MM.1S (cell line): ENCODE measurements at regions not wholly inside any gene's neighbourhood (a gene's known extent, or its start where the extent isn't known, plus 50 kb on each side); places are given as distances from the start of the nearest gene placed in this dataset.

Experiments used
- DNase-seq: peaks from one replicate; pipeline ENCODE4 v3.0.0-alpha.2; 2015
- H2AFZ ChIP-seq: fragments of 300-600 bp; sonication (generic); 2 replicates; pipeline ENCODE4 v1.6.0; 2016; ENCODE audit warnings: antibody characterized with exemption, low read length
- H3F3A ChIP-seq: fragments of 300-600 bp; sonication (generic); 2 replicates; pipeline ENCODE4 v1.6.1; 2016; ENCODE audit warnings: mild to moderate bottlenecking, antibody characterized with exemption, low read length, moderate library complexity, mixed read lengths; ENCODE audit not compliant: insufficient read depth
- H3K27ac ChIP-seq: fragments of 300-600 bp; sonication (generic); 2 replicates; pipeline ENCODE4 v1.5.1; 2016; ENCODE audit warnings: mild to moderate bottlenecking, low read length
- H3K27me3 ChIP-seq: fragments of 300-600 bp; sonication (generic); replicated peaks from 2 replicates; pipeline ENCODE4 v1.6.0; 2016; ENCODE audit warnings: low read length; ENCODE audit not compliant: insufficient read depth
- H3K36me3 ChIP-seq: fragments of 300-600 bp; sonication (generic); replicated peaks from 2 replicates; pipeline ENCODE4 v1.6.1; 2016; ENCODE audit warnings: mild to moderate bottlenecking, low read length, mixed read lengths; ENCODE audit not compliant: insufficient read depth
- H3K4me1 ChIP-seq: fragments of 300-600 bp; sonication (generic); 2 replicates; pipeline ENCODE4 v1.6.1; 2016; ENCODE audit warnings: low read length, mixed read lengths
- H3K4me2 ChIP-seq: fragments of 300-600 bp; sonication (generic); 2 replicates; pipeline ENCODE4 v1.6.0; 2016; ENCODE audit warnings: low read depth, low read length
- H3K4me3 ChIP-seq: fragments of 300-600 bp; sonication (generic); 2 replicates; pipeline ENCODE4 v1.5.1; 2016; ENCODE audit warnings: low read length, mixed read lengths
- H3K79me2 ChIP-seq: fragments of 300-600 bp; sonication (generic); 2 replicates; pipeline ENCODE4 v1.6.1; 2016; ENCODE audit warnings: mixed run types, low read length, mixed read lengths
- H3K9ac ChIP-seq: fragments of 300-600 bp; sonication (generic); 2 replicates; pipeline ENCODE4 v1.6.1; 2016; ENCODE audit warnings: low read length, mixed read lengths
- H3K9me2 ChIP-seq: fragments of 300-600 bp; sonication (generic); replicated peaks from 2 replicates; pipeline ENCODE4 v1.6.1; 2016; ENCODE audit warnings: mild to moderate bottlenecking, low read length, mixed read lengths; ENCODE audit not compliant: insufficient read depth
- H3K9me3 ChIP-seq: fragments of 300-600 bp; sonication (generic); replicated peaks from 2 replicates; pipeline ENCODE4 v1.6.1; 2016; ENCODE audit warnings: mild to moderate bottlenecking, low read length, mixed read lengths; ENCODE audit not compliant: insufficient read depth
- H4K20me1 ChIP-seq: fragments of 300-600 bp; sonication (generic); 2 replicates; pipeline ENCODE4 v1.6.1; 2016; ENCODE audit warnings: mild to moderate bottlenecking, low read length, moderate library complexity, mixed read lengths; ENCODE audit not compliant: insufficient read depth
- CTCF ChIP-seq: fragments of 300-600 bp; sonication (generic); IDR thresholded peaks from 2 replicates; pipeline ENCODE4 v1.5.1; 2016; ENCODE audit warnings: antibody characterized with exemption, low read length, mixed read lengths
- EZH2 ChIP-seq: fragments of 300-600 bp; sonication (generic); optimal IDR thresholded peaks from 2 replicates; pipeline ENCODE3; 2017; ENCODE audit warnings: low read depth, mild to moderate bottlenecking, antibody characterized with exemption, low read length, mixed read lengths
- EZH2phosphoT487 ChIP-seq: fragments of 300-600 bp; sonication (generic); IDR thresholded peaks from 2 replicates; pipeline ENCODE4 v1.6.1; 2018; ENCODE audit warnings: antibody characterized with exemption, low read length

DNA sequence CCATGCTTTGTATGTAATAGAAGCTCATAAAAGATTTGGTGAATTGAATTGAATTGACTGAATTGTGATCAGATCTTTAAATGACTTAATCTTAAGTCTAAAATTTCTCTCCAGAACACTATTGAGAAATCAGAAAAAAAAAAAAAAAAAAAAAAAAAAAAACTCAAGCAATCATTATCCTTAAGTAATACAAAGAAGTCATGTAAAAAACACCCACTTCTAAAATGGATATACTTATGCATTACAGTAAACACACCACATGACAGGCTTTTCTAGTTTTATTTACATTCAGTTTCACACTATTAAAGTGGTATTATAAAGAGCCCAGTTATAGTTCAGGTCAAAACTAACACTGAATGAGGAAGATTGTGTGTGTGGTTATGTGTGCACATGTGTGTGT lies 84.9 kb upstream of the GLS start:
- Histone ChIP-seq H3K79me2 (no peaks in the 10 kb centered on the region), H3K27ac (no peak overlapping the region), H3K9me3 (no peaks in the 10 kb centered on the region), H3K9me2 (no peaks in the 10 kb centered on the region), H3K4me2 (no peak overlapping the region), H3K4me1 (no peaks in the 10 kb centered on the region), H3K9ac (no peak overlapping the region), H3F3A (no peaks in the 10 kb centered on the region), H3K4me3 (no peak overlapping the region), H3K27me3 (no peaks in the 10 kb centered on the region), H4K20me1 (no peaks in the 10 kb centered on the region), H2AFZ (no peak overlapping the region), H3K36me3 (no peaks in the 10 kb centered on the region)
- DNase-seq = no peak
- TF ChIP-seq CTCF (no peak), EZH2phosphoT487 (no peak), EZH2 (no peak)

DNA sequence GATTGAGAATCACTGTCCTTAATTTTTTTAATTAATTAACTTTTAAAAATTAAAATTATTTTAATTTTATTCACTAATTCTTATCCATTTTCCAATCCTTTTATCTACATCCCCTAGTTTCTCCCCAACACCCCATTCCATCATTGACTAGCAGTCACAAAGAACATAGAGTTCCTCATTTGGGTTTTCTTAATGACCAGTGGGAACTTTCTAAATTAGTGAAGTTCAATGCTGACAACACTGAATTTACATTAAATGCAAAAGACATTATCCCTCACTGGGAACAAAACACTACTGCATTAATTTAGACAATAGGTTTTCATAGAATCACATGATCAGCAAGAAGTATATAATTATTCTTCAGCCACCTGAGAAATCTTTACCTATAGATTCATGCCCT lies 80.6 kb upstream of the GLS start:
- TF ChIP-seq CTCF = no peak
- no peak for TF ChIP-seq EZH2
- TF ChIP-seq EZH2phosphoT487 = no peak
- Histone ChIP-seq H3K9me3 (no peaks in the 10 kb centered on the region), H3K27me3 (no peaks in the 10 kb centered on the region), H3K36me3 (no peaks in the 10 kb centered on the region), H3K4me1 (no peaks in the 10 kb centered on the region), H4K20me1 (no peaks in the 10 kb centered on the region), H3K9ac (no peak overlapping the region), H3K4me3 (no peak overlapping the region), H3K9me2 (no peaks in the 10 kb centered on the region), H3K27ac (no peak overlapping the region), H3K4me2 (no peak overlapping the region), H2AFZ (no peak overlapping the region), H3K79me2 (no peaks in the 10 kb centered on the region), H3F3A (no peaks in the 10 kb centered on the region)
- no peak for DNase-seq

DNA sequence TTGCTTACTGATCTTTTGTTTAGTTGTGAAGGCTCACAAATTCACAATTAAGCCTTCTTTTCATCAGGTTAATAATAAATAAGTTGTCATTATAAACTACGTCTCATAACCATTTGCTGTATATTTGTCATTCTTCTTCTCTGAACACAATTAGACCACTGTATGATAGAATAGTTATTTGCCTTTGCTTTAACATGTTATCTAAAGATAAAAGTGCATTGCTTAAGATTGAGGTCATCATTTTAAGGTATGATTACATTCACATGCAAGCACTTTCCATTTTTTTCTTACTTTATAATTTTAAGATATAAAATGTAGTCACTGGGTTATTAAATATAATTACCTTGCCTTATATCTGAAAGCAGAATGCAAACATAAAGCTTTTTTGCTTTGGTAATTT lies 80.1 kb upstream of the GLS start:
- Histone ChIP-seq H2AFZ (no peak overlapping the region), H3K36me3 (no peaks in the 10 kb centered on the region), H3F3A (no peaks in the 10 kb centered on the region), H3K9ac (no peak overlapping the region), H3K4me2 (no peak overlapping the region), H4K20me1 (no peaks in the 10 kb centered on the region), H3K9me3 (no peaks in the 10 kb centered on the region), H3K79me2 (no peaks in the 10 kb centered on the region), H3K27ac (no peak overlapping the region), H3K4me1 (no peaks in the 10 kb centered on the region), H3K4me3 (no peak overlapping the region), H3K9me2 (no peaks in the 10 kb centered on the region), H3K27me3 (no peaks in the 10 kb centered on the region)
- DNase-seq = no peak
- TF ChIP-seq EZH2 = no peak
- no peak for TF ChIP-seq CTCF
- no peak for TF ChIP-seq EZH2phosphoT487
